ENCODE measurements at regions not wholly inside any gene's neighbourhood (a gene's known extent, or its start where the extent isn't known, plus 50 kb on each side); places are given as distances from the start of the nearest gene placed in this dataset.

DNA sequence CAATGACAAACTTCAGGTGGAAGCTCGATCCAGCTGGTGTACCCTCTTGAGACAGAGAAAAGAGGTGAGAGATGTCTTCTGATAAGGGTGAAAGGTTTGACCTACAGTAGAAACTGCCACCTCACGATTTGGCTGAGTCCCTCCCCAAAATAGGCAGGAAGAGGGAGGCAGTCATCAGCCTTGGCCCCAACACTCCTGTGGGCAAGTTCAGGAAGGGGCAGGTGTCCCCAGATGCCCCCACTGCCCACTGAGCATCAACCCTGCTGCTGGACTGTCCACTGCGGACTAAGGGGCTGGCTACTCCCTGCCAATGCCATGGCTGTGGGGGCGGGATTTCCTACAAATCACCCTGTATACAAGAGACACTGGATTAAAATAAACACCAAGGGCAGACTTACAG is 441.4 kb downstream of the BUD13 start:
- TF ChIP-seq EZH2 (IDR thresholded peaks at IDR 0.05; ENCODE audit: insufficient read depth, poor library complexity, severe bottlenecking), result no peak
- TF ChIP-seq EZH2phosphoT487 (IDR thresholded peaks at IDR 0.05; ENCODE audit: insufficient read depth, low read depth), result no peak

All from GM23248 (cell line).